ENCODE measurements at regions not wholly inside any gene's neighbourhood (a gene's known extent, or its start where the extent isn't known, plus 50 kb on each side); places are given as distances from the start of the nearest gene placed in this dataset.

DNA sequence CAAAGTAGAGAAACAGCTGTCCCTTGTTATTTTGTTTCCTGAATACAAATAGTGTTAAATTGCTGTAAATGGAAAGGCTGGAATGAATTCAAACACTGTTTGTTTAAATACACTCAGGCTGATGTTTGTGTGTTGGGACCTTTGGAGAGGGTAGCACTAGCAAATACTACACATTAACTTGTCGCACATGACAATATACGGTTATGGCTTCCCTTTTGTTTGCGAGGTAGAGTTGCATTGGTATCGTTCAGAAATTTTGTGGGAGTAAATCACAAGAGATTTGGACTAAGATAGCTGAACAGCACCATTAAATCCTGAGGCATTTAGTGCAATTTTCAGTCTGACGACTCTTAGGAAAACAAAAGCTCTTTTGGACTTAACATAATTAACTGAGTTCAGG lies 213.0 kb upstream of the ROBO2 start:
- H3K36me3 ChIP-seq: no peaks in the 10 kb centered on the region
- H3K4me3 ChIP-seq: no peak overlapping the region
- no peak overlapping the region for H3K27ac ChIP-seq
- intact Hi-C loops (cut with DNase I; ENCODE audit: low total_unique reads): no loop called here
- no peak for TF ChIP-seq POLR2A (IDR thresholded peaks at IDR 0.05)
- TF ChIP-seq, protein P1, sequence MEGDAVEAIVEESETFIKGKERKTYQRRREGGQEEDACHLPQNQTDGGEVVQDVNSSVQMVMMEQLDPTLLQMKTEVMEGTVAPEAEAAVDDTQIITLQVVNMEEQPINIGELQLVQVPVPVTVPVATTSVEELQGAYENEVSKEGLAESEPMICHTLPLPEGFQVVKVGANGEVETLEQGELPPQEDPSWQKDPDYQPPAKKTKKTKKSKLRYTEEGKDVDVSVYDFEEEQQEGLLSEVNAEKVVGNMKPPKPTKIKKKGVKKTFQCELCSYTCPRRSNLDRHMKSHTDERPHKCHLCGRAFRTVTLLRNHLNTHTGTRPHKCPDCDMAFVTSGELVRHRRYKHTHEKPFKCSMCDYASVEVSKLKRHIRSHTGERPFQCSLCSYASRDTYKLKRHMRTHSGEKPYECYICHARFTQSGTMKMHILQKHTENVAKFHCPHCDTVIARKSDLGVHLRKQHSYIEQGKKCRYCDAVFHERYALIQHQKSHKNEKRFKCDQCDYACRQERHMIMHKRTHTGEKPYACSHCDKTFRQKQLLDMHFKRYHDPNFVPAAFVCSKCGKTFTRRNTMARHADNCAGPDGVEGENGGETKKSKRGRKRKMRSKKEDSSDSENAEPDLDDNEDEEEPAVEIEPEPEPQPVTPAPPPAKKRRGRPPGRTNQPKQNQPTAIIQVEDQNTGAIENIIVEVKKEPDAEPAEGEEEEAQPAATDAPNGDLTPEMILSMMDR (IDR thresholded peaks at IDR 0.05 in 4 of 5, conservative IDR thresholded peaks at IDR 0.05 in 1 of 5): no peak
- no peaks in the 10 kb centered on the region for H3K9me3 ChIP-seq
- ATAC-seq (no peak), DNase-seq (no peak)
- no peaks in the 10 kb centered on the region for H3K4me1 ChIP-seq
- no peaks in the 10 kb centered on the region for H3K27me3 ChIP-seq
- in situ Hi-C loops (cut with MboI; ENCODE audit: low sequenced_read_pairs in 4 of 4): no loop called here

DNA sequence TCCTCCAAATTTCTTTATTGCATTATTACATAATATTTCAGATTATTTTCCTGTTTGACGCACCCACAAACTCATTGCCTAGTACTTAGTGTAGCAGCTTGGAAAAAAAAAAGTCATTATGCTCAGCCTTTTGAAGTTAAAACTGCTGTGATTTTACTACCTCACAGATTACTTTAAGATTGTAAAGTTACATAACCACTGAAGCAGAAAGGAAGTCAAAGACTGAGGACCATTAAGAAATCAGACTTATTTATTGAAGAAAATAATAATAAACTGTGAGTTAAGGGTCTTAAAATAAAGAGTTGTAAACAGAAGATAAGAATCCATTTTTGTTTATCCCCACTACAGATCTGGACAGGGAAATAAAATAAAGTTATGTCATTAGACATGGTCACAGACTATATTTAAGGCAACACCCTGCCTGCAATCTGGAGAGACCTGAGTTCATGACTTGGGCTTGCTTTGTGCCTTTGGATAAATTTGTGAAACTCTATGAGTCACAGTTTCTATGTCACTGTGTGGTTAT lies 212.1 kb upstream of the ROBO2 start:
- intact Hi-C loops (cut with DNase I; ENCODE audit: low total_unique reads) (no loop called here), in situ Hi-C loops (cut with MboI; ENCODE audit: low sequenced_read_pairs in 4 of 4) (no loop called here)
- H3K27me3 ChIP-seq: no peaks in the 10 kb centered on the region
- TF ChIP-seq, protein P1 (IDR thresholded peaks at IDR 0.05 in 4 of 5, conservative IDR thresholded peaks at IDR 0.05 in 1 of 5): no peak
- TF ChIP-seq POLR2A (IDR thresholded peaks at IDR 0.05): no peak
- no peaks in the 10 kb centered on the region for H3K36me3 ChIP-seq
- H3K9me3 ChIP-seq: no peaks in the 10 kb centered on the region
- no peaks in the 10 kb centered on the region for H3K4me1 ChIP-seq
- ATAC-seq (no peak), DNase-seq (no peak)
- no peak overlapping the region for H3K27ac ChIP-seq
- no peak overlapping the region for H3K4me3 ChIP-seq

DNA sequence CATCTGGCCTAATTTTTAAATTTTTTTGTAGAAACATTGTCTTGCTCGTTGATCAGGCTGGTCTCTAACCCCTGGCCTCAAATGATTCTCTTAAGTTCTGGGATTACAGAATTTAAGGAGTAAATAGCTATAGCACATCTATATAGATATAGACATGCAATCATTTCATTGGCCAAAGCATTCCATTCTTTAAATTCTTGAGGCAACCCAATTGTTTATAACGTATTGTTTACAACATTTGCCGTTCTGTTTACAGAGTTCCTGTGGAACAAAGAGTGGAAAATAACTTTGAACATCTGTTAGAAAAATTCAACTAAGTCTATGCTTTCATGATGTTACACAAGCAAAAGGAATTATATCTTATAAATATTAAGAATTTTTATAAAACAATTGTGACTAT lies 205.2 kb upstream of the ROBO2 start:
- TF ChIP-seq POLR2A (IDR thresholded peaks at IDR 0.05): no peak
- TF ChIP-seq, protein P1 (IDR thresholded peaks at IDR 0.05 in 4 of 5, conservative IDR thresholded peaks at IDR 0.05 in 1 of 5): no peak
- ATAC-seq (no peak), DNase-seq (no peak)
- Histone ChIP-seq H3K27ac (no peak overlapping the region), H3K4me3 (no peak overlapping the region), H3K27me3 (no peaks in the 10 kb centered on the region), H3K9me3 (no peaks in the 10 kb centered on the region), H3K4me1 (no peaks in the 10 kb centered on the region), H3K36me3 (no peaks in the 10 kb centered on the region)
- in situ Hi-C loops (cut with MboI; ENCODE audit: low sequenced_read_pairs in 4 of 4): no loop called here
- intact Hi-C loops (cut with DNase I; ENCODE audit: low total_unique reads): no loop called here

GRCh38 chr3:76841747-76842146 lies 198.2 kb upstream of the ROBO2 start:
- intact Hi-C loops (cut with DNase I; ENCODE audit: low total_unique reads) (no loop called here), in situ Hi-C loops (cut with MboI; ENCODE audit: low sequenced_read_pairs in 4 of 4) (no loop called here)
- Histone ChIP-seq H3K4me3 (no peak overlapping the region), H3K27me3 (no peaks in the 10 kb centered on the region), H3K9me3 (no peaks in the 10 kb centered on the region), H3K36me3 (no peaks in the 10 kb centered on the region), H3K4me1 (no peaks in the 10 kb centered on the region), H3K27ac (no peak overlapping the region)
- TF ChIP-seq POLR2A (IDR thresholded peaks at IDR 0.05): no peak
- TF ChIP-seq, protein P1 (IDR thresholded peaks at IDR 0.05 in 4 of 5, conservative IDR thresholded peaks at IDR 0.05 in 1 of 5): no peak
- no peak for DNase-seq
- ATAC-seq: no peak

- no peaks in the 10 kb centered on the region for H3K9me3 ChIP-seq
- H3K27me3 ChIP-seq: no peaks in the 10 kb centered on the region
- ATAC-seq (no peak), DNase-seq (no peak)
- H3K27ac ChIP-seq: no peak overlapping the region
- H3K36me3 ChIP-seq: no peaks in the 10 kb centered on the region
- no peaks in the 10 kb centered on the region for H3K4me1 ChIP-seq
- no peak overlapping the region for H3K4me3 ChIP-seq
- intact Hi-C loops (cut with DNase I; ENCODE audit: low total_unique reads): no loop called here
- in situ Hi-C loops (cut with MboI; ENCODE audit: low sequenced_read_pairs in 4 of 4): no loop called here
- no peak for TF ChIP-seq POLR2A (IDR thresholded peaks at IDR 0.05)
- TF ChIP-seq, protein P1 (IDR thresholded peaks at IDR 0.05 in 4 of 5, conservative IDR thresholded peaks at IDR 0.05 in 1 of 5): no peak
Observed at GRCh38 chr3:76842216-76842615, 197.7 kb upstream of the ROBO2 start.
